ENCODE measurements at regions not wholly inside any gene's neighbourhood (a gene's known extent, or its start where the extent isn't known, plus 50 kb on each side); places are given as distances from the start of the nearest gene placed in this dataset.

DNA sequence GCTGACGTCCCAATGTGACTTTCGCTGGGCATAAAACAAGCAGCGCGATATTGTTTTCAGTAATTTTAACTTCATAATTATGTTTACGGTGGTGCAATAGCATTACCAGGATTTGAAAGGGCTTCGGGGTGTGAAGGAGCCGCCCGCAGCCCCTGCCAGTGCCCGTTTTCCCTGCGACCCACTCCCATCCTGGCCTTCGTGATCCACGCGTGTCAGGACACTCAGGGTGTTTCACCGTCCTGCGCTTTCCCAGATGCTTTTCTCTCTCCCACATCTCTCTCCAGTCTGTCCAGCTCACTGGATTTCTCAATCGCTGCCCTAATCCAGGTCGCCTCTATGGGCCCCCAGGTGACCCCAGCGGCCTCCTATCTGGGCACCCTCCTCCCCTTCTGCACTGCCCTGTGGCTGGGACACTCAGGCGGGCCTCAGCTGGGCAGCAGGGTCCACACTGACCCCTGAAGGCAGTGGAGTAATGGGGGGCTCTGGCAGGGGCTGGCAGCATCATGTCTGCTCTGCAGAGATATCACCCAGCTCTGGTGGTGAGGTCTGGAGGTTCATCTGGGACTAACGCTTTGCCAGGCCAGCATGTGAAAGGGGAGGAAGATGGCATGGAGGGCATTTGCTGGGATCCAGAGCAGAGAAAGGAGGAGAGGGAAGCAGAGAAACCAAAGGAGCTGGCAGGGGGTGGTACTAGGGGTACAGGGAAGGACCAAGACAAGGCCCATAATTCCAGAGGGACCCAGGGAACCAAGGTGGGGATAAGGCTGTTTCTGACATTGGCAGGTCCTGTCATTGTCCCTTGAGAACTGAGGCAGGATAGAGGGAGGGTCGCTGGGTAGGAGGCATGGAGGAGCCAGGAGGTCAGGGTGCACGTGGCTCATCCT lies 622.8 kb downstream of the BRD1 start:
- Mint-ChIP-seq H3K4me3 (no peak overlapping the region), H3K36me3 (no peaks in the 10 kb centered on the region), H3K27ac (no peak overlapping the region), H3K4me1 (no peaks in the 10 kb centered on the region), H3K27me3 (no peaks in the 10 kb centered on the region), H3K9me3 (no peaks in the 10 kb centered on the region)

DNA sequence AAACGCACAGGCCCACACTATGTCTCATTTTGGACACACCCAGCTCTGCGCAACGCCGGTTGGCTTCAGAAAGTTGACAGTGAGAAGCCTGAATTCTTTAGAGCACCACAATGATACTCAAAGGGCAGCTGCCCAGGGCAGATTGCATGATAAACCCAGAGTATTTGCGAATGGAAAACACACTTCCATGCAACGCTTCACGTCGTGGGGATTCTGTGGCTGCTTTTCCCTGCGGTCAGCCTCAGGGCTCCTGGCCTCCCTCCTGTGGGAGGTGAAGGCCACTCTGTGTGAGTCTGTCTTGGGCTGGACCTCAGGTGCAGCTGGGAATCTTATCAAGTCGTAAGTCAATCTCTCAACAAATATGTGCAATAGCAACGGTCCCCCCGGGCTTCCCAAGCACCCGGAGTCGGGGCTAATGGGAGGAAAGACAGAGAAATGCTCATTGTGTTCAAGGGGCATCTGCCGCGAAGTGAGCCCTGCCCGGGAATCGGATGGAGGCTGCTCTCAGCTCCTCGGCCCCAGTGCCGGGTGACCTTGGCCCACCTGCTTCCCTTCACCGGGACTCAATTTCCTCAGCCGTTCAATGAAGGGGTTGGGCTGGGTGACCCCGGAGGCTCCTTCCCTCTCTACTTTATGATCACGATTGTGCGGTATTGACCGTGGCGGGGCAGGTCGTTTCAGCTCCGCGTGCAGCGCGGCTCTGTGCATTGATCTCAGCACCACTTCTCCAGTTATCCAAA lies 623.6 kb downstream of the BRD1 start:
- Mint-ChIP-seq H3K4me3 (no peak overlapping the region), H3K9me3 (no peaks in the 10 kb centered on the region), H3K27ac (no peak overlapping the region), H3K27me3 (no peaks in the 10 kb centered on the region), H3K36me3 (no peaks in the 10 kb centered on the region), H3K4me1 (no peaks in the 10 kb centered on the region)

DNA sequence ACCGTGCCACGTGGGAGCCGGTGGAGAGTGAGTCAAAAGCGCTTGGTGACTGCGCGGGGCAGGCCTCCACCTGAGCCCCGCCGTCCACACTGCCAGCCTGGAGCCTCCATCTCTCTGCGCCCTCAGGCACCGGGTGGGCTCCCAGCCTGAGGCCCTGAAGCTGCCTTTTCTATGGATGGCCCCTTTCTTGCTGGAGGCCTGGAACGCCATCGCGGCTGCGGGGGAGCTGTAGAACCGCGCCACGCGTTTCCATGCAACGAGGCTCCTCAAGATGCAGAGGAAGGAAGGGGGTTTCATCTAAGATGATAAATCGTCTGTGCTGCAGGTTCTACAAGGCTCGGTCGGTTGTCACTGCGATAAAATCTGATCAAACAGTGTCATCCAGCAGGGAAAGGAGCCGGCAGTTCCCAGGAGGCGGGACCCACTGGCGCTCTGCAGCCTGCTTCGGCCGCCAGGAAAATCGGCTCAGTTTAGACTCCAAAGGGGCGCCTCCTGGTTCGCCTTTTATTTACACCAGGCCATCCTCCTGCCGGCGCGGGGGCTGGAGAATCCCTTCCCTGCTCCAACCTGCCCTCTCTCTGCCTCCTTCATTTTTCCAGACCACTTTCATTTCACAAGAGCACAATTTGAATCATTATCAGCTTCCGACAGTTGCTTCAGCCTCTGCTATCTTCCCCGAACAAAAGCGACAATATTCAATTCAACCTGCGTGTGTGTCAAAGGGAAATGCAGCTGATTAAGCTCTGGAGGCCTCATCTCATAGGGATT lies 624.4 kb downstream of the BRD1 start:
- Mint-ChIP-seq H3K4me3 (no peak overlapping the region), H3K27me3 (no peaks in the 10 kb centered on the region), H3K9me3 (peaks cover 0 to 2% (median 0%) of the 10 kb centered on the region in 3 donors), H3K27ac (no peak overlapping the region), H3K4me1 (no peaks in the 10 kb centered on the region), H3K36me3 (no peaks in the 10 kb centered on the region)

DNA sequence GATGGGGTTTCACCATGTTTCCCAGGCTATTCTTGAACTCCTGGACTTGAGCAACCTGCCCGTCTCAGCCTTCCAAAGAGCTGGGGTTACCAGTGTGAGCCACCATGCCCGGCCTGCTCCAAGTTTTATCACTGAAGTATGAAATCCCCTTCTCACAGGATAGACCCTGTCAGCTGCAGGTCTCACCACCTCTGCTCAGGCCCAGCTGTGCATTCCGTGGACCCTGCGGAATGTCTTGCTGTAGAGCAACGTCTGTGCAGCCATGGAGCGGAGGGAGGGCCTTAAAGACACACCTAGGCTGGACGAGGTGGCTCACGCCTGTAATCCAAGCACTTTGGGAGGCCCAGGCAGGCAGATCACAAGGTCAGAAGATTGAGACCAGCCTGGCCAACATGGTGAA lies 625.4 kb downstream of the BRD1 start:
- no peaks in the 10 kb centered on the region for H3K36me3 Mint-ChIP-seq
- no peaks in the 10 kb centered on the region for H3K27me3 Mint-ChIP-seq
- H3K9me3 Mint-ChIP-seq: peaks cover 0 to 2% (median 0%) of the 10 kb centered on the region in 3 donors

DNA sequence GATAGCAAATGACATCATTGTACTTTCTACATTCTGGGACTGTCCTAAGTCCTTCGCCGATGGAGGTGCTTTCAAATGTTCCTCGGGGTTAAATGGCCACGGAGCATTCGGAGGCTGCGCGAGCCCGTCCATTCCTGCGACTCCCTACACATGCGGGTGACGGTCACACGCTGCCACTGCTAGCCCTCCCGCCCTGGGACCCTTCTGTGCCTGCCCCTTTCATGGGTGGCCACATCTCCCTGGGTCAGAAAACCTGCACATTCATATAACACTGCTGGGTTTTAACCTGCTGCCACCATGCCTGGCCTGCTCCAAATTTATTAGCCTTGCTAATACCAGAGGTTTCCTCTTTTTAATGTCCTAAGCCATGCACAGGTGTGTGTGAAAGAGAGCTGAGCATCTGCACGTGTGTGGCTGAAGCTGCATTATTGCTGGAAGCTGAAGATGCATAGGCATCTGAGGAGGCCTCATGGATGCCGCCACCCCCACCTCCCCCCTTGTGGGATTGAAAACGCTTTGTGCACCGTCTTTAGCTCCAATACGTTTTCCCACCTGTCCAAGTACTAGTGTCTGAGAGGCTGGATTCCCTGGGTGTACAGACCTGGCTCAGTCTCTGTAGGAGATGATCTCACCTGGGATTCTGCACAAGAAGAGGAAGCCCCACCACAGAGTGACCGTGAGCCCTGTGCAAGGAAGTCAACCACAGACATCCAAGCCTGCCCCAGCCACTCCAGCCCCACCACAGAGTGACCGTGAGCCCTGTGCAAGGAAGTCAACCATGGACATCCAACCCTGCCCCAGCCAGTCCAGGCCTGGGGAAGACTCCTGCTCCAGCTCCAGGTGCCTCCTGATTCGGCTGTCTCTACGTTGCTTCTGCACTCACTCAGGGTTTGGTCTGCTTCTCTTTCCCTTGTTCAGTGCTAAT lies 626.4 kb downstream of the BRD1 start:
- H3K27ac Mint-ChIP-seq: no peak overlapping the region

More for the DNA sequence above, 625.4 kb downstream of the BRD1 start:
- Mint-ChIP-seq H3K4me1 (peaks cover 0 to 1% (median 0%) of the 10 kb centered on the region in 3 donors), H3K27ac (no peak overlapping the region), H3K4me3 (no peak overlapping the region)

DNA sequence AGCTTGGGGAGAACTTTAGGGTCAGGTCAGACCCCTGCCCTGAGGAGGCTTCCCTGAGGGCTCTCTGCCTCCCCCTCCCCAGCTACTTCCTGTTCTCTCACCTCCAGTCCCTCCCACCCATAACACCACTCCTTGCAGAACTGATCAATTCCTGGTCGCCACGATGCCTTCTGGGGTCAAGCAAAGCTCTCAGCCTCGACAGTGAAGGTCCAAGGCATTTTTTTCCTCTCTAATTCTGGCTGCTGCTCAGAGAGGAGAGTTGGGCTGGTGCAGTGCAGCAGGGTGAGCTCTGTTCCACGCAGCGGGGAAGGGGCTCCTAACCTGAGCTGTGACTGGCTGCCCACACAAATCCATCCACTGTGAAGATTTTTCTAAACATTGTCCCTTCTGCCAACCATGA lies 628.4 kb downstream of the BRD1 start:
- peaks cover 0 to 2% (median 0%) of the 10 kb centered on the region in 3 donors for H3K9me3 Mint-ChIP-seq
- peaks cover 0 to 1% (median 0%) of the 10 kb centered on the region in 3 donors for H3K4me1 Mint-ChIP-seq
- no peak overlapping the region for H3K4me3 Mint-ChIP-seq
- peaks cover 1% of the 10 kb centered on the region for H3K27me3 Mint-ChIP-seq
- no peak overlapping the region for H3K27ac Mint-ChIP-seq
- H3K36me3 Mint-ChIP-seq: no peaks in the 10 kb centered on the region

More for the DNA sequence above, 626.4 kb downstream of the BRD1 start:
- H3K9me3 Mint-ChIP-seq: peaks cover 0 to 2% (median 0%) of the 10 kb centered on the region in 3 donors
- H3K4me1 Mint-ChIP-seq: peaks cover 0 to 1% (median 0%) of the 10 kb centered on the region in 3 donors
- H3K36me3 Mint-ChIP-seq: no peaks in the 10 kb centered on the region
- H3K4me3 Mint-ChIP-seq: no peak overlapping the region
- no peaks in the 10 kb centered on the region for H3K27me3 Mint-ChIP-seq

DNA sequence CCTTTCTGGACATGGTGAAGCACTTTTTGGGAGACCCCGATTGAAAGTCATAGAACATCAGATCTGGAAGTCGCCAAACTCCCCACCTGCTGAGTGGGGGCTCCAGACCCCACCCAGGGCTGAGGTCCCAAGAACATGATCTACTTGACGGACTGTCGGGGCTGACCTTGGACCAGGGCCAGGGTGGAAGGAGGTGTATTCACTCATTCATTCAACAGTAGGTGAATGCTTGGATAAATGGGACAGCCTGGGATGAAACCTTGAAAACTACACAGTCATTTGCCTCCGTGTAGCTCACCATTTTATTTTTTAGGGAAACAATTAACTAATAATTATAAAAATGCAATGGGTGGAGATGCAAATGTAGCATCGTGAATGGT lies 629.0 kb downstream of the BRD1 start:
- H3K4me3 Mint-ChIP-seq: no peak overlapping the region
- peaks cover 0 to 2% (median 0%) of the 10 kb centered on the region in 3 donors for H3K9me3 Mint-ChIP-seq
- peaks cover 0 to 1% (median 0%) of the 10 kb centered on the region in 3 donors for H3K4me1 Mint-ChIP-seq
- no peaks in the 10 kb centered on the region for H3K36me3 Mint-ChIP-seq
- H3K27ac Mint-ChIP-seq: peak overlapping the region in 1 of 3 donors; percentile 73
- H3K27me3 Mint-ChIP-seq: peaks cover 1% of the 10 kb centered on the region

DNA sequence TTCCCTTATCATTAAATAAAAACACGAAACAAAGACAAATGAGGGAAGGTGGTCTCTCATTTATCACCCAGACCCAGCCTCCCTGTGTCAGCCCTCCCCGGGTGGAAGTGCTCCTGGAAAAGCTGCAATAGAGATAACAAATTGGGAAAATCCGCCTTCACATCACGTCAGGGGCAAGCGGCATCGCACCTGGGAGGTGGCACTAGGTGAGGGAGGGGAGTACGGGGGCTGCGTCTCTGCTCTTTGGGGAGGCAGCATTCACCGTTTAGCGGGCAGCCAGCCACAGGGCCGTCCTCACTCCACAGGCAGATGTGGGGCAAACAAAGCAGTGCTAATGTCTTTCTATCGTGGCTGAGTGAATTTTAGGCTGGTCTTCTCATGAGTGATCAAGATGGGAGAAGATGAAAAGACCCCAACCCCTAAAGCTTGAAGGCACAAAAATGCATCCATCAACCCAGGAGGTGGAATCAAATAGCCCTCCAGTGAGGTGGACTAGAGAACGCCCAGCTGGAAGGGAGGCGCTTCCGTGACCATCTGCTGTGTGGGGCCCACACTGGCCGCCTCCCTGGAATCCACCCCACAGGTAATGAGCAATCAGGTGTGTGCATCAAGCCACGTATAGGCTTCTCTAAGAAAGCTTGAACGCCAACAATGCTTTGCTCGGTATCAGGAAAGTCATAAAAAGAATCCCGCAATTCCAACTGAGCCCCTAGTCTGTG lies 629.5 kb downstream of the BRD1 start:
- H3K4me3 Mint-ChIP-seq: no peak overlapping the region
- H3K27me3 Mint-ChIP-seq: peaks cover 1% of the 10 kb centered on the region
- H3K4me1 Mint-ChIP-seq: peaks cover 0 to 1% (median 0%) of the 10 kb centered on the region in 3 donors
- H3K9me3 Mint-ChIP-seq: peaks cover 0 to 2% (median 0%) of the 10 kb centered on the region in 3 donors
- H3K27ac Mint-ChIP-seq: no peak overlapping the region
- H3K36me3 Mint-ChIP-seq: no peaks in the 10 kb centered on the region

DNA sequence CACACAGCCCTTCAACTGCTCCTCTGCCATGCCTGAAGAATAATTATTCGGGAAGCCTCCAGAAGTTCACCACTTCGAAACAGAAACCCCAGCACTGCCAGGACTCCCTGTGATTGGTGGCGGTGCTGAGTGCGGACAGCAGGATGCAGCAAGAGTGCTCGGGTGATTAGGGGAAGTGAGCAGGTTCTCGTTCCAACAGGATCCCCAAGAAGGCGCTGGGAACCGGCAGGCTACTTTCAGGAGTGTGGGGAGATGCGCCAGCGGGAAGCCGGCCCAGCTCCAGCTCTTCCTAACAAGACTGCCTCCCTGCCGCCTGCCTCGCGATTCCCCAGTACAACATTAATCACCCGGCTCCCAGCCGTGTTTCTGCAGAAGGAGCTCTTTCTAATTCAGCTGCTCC lies 630.2 kb downstream of the BRD1 start:
- no peak overlapping the region for H3K27ac Mint-ChIP-seq
- peaks cover 0 to 2% (median 0%) of the 10 kb centered on the region in 3 donors for H3K9me3 Mint-ChIP-seq
- H3K27me3 Mint-ChIP-seq: peaks cover 1% of the 10 kb centered on the region
- peaks cover 0 to 1% (median 0%) of the 10 kb centered on the region in 3 donors for H3K4me1 Mint-ChIP-seq
- H3K4me3 Mint-ChIP-seq: no peak overlapping the region
- no peaks in the 10 kb centered on the region for H3K36me3 Mint-ChIP-seq

DNA sequence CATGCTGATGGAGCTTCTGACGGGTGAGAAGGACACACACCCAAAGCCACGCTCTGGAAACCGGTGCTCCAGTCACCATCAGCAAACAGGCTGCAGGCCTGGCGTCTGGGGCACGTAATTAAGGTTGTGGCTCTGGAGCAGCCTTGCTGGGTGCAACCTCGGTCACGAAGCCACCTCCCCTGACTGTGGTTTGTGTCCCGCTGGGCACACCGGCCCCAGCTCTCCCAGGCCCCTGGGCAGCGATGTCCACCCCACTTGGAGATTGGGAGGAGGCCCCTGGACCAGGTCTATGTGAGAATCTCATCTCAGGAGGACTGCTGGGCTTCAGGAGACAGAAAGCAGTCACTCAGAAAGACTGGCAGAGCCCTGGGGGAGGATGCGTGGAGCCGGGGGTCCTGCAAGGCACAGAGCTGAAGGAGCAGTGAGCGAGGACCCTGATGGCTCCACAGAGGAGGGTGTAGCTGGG lies 631.6 kb downstream of the BRD1 start:
- Mint-ChIP-seq H3K4me3 (no peak overlapping the region), H3K36me3 (no peaks in the 10 kb centered on the region), H3K27me3 (peaks cover 1% of the 10 kb centered on the region), H3K4me1 (peaks cover 0 to 1% (median 0%) of the 10 kb centered on the region in 3 donors), H3K27ac (no peak overlapping the region), H3K9me3 (peaks cover 0 to 2% (median 0%) of the 10 kb centered on the region in 3 donors)

DNA sequence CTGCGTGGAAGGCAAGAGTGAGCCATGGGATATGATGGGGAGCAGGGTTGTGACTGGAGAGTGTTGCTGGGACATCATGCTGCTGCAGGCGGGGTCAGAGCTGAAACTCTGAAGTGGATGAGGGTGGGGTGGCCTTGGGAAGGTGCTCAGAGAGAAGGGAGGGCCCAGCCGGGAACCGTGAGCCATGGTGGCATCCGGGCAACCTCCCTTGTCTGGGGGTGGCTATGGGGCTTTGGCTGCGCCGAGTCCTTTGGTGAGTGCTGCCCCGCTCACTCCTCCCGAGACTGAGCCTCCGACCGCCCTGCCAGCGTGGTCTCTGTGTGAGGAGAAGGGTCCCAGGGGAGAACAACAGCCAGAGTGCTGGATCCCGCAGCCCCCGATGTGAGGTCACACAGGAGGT lies 632.0 kb downstream of the BRD1 start:
- Mint-ChIP-seq H3K27ac (no peak overlapping the region), H3K27me3 (peaks cover 1% of the 10 kb centered on the region), H3K9me3 (peaks cover 0 to 2% (median 0%) of the 10 kb centered on the region in 3 donors), H3K4me3 (no peak overlapping the region), H3K36me3 (no peaks in the 10 kb centered on the region), H3K4me1 (peaks cover 0 to 1% (median 0%) of the 10 kb centered on the region in 3 donors)

DNA sequence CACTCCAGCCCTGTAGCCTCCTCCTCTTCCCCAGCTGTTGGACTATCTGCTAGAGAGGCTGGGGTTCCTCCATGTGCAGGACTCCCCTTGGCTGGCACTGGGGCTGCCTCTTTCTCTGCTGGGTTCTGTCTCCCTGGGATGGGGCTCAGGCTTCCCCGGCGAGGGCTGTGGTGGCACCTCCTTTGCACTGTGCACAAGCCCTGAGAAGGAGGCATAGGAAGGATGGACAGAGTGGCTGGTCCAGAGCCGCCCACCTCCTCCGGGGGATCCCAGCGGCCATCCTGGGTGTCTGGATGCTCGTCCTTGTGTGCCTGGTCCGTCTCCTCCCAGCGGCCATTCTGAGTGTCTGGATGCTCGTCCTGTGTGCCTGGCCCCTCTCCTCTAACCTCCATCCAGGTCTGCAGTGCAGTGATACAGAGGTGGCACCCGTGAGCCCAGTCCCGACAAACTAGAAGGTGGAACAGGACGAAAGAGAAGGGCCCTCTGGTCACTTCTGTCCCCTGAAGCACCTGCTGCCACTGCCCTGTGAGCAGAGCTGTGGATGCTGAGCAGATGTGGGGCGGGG lies 633.7 kb downstream of the BRD1 start:
- no peak overlapping the region for H3K4me3 Mint-ChIP-seq
- peaks cover 0 to 1% (median 0%) of the 10 kb centered on the region in 3 donors for H3K4me1 Mint-ChIP-seq
- H3K36me3 Mint-ChIP-seq: no peaks in the 10 kb centered on the region
- H3K27ac Mint-ChIP-seq: no peak overlapping the region
- H3K27me3 Mint-ChIP-seq: peaks cover 1% of the 10 kb centered on the region
- peaks cover 0 to 2% (median 0%) of the 10 kb centered on the region in 3 donors for H3K9me3 Mint-ChIP-seq

DNA sequence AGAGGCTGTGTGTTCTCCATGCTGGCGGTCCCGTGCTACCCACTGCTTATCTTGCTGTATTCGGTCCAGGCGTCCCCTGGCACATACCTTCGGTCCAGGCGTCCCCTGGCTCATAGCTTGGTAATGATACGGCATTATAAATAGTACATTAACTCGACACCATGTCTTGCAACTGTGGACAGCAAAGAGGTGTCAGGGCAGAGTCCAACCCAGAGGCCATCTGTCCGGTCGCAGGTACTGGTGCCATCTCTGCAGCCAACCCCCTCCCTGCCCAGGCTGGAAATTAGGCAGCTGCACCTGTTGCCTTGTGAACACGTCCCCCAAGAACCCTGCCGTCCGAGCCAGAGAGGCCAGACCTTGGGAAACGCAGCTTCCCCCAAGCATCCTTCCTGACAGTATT lies 634.3 kb downstream of the BRD1 start:
- H3K4me3 Mint-ChIP-seq: no peak overlapping the region
- peaks cover 1% of the 10 kb centered on the region for H3K27me3 Mint-ChIP-seq
- H3K27ac Mint-ChIP-seq: no peak overlapping the region
- H3K9me3 Mint-ChIP-seq: no peaks in the 10 kb centered on the region
- H3K4me1 Mint-ChIP-seq: peaks cover 0 to 1% (median 0%) of the 10 kb centered on the region in 3 donors
- no peaks in the 10 kb centered on the region for H3K36me3 Mint-ChIP-seq
